Loucy (cell line): ENCODE measurements at regions not wholly inside any gene's neighbourhood (a gene's known extent, or its start where the extent isn't known, plus 50 kb on each side); places are given as distances from the start of the nearest gene placed in this dataset.

ENCODE experiments used
- EZH2phosphoT487 ChIP-seq: fragments of 200-600 bp; IDR thresholded peaks from 2 replicates; pipeline ENCODE4 v1.6.1; 2018; ENCODE audit warnings: antibody characterized with exemption, mild to moderate bottlenecking, moderate library complexity, borderline replicate concordance
- TF ChIP-seq, protein P1 (sequence below): fragments of 200-600 bp; sonication (generic); conservative IDR thresholded peaks from 2 replicates; pipeline ENCODE4 v1.5.1; 2014; ENCODE audit warnings: mild to moderate bottlenecking, antibody characterized with exemption, low read length

DNA sequence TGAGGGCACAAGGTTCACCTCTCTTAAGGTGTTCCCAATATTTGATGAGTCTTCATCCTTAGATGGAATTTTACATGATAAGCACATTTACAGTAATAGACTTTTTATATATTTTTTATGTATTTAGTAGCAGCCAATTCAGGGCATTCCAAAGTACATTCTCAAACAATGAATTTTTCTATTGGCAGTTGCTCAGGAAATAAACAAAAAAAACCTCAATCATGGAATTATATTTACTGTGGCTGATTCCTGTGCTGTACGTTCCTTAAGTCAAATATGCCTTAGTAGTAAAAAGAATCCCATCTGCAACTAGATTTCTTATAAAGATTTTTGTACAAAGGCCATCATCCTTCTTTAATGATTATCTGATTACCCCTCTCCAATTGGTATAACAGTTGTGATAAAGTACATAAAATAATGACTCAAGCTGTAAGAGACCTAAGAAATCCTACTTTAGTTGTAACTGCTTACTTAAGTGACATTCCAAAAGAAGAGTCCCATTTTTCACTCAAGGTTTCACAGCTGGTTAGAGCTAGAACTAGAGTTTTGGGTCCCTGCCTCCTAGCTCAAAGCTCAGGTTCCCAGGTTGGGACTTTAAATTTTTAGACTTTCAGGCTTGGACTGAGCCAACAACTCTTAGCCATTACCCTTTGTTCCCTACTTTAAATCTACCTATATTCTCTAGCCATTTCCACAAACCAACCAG, 152.7 kb downstream of the FHIP1A start:
- TF ChIP-seq, protein P1, sequence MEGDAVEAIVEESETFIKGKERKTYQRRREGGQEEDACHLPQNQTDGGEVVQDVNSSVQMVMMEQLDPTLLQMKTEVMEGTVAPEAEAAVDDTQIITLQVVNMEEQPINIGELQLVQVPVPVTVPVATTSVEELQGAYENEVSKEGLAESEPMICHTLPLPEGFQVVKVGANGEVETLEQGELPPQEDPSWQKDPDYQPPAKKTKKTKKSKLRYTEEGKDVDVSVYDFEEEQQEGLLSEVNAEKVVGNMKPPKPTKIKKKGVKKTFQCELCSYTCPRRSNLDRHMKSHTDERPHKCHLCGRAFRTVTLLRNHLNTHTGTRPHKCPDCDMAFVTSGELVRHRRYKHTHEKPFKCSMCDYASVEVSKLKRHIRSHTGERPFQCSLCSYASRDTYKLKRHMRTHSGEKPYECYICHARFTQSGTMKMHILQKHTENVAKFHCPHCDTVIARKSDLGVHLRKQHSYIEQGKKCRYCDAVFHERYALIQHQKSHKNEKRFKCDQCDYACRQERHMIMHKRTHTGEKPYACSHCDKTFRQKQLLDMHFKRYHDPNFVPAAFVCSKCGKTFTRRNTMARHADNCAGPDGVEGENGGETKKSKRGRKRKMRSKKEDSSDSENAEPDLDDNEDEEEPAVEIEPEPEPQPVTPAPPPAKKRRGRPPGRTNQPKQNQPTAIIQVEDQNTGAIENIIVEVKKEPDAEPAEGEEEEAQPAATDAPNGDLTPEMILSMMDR, result no peak
- TF ChIP-seq EZH2phosphoT487, result no peak
